GM19035 (cell line): ENCODE measurements at regions not wholly inside any gene's neighbourhood (a gene's known extent, or its start where the extent isn't known, plus 50 kb on each side); places are given as distances from the start of the nearest gene placed in this dataset.
"Not testable (repeated sequence)": the region's sequence is repeated elsewhere in the genome, so short reads cannot be mapped to it uniquely, and the experiment has no call there.

ENCODE experiments used
- ATAC-seq: cut with Tn5 transposase; IDR thresholded peaks from one replicate; pipeline ENCODE4 v1.9.1; 2021; ENCODE audit not compliant: unreplicated experiment

DNA sequence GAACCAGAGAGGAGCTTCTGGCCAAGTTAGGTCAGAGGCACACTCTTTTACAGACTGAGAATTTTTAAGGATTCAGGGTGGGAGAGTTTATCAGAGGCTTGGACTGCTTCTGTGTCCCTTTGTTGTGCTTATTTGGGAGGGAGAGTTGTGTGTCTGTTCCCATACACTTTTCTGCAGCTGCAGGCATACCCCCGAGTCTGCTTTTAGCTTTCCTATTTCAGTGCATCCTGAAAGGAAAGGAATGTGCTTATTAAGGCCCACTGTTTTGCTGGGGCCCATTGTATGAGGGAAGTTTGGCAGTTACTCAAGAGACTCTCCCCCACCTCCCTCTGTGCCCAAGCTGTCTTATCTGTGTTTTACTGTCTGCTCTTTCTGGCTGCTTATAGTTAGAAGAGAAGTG is 257.4 kb upstream of the AADAT start:
- ATAC-seq, result not testable (repeated sequence)

DNA sequence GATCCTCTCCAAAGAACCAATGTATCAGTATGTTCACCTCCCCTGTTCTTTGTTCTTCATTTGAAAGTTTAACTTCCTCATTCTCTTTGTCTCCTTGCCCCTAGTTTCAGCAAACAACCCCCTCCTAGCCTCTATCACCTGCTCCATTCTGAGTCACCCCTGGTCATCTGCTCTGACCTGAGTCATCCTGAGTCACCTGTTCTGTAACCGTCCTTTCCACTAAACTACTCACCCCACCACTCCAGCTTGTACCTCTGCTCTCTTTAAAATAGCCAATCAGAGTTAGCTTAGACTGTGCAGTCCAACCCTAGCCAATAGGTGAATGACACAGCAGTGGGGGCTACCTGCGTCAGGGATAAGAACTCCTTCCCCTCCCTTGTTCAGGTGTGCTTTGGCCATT is 249.8 kb upstream of the AADAT start:
- no peak for ATAC-seq

DNA sequence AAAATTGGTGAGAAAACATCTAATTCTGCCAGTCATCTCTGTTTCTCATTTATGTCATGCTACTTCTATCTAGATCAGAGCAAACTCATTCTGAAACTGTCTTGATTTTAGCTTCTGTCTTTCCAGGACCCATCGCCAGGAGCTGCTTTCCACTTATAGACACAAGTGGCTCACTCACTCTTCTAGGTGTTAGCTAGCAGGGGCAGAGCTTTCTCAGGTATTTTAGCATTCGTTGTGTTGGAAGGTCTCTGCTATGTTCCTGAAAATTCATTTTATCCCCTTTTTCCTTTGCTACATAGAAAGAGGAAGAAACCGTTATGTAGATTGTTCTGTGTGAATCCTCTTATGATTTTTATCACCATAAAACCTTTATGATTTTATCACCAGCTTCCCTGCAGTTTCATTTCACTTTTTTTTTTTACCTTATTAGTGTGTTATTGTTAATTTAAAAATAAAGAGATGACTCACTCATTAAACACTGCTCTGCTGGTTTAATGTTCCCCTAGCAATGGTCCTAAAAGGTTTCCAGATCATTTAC is 246.6 kb upstream of the AADAT start:
- peak; percentile 90 for ATAC-seq

DNA sequence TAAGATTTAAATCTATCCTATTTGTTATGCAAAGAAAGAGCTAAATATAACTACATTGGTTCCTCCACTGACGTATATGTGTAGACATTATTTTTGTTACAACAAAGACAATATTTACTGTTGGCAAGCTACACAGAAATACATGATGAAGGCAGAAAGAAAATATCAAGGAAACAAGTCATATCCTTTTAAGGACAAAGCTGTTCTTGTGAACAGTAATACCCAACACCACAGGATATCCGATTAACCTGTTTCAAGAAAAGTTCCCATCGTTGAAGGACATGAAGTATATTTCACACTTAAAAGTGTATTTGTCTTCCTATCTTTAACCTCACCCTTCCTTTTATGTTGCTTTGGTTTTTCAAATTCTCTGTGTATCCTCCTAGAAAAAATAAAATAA is 235.8 kb upstream of the AADAT start:
- ATAC-seq, result no peak

DNA sequence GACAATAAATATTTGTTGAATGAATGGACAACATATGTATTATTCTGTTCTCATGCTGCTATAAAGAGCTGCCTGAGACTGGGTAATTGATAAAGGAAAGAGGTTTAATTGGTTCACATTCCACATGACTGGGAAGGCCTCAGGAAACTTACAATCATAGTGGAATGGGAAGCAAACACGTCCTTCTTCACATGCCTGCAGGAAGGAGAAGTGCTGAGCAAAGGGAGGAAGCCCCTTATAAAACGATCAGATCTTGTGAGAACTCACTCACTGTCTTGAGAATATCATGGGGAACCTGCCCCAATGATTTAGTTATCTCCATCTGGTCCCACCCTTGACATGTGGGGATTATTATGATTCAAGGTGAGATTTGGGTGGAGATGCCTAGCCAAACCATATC is 233.9 kb upstream of the AADAT start:
- ATAC-seq, result no peak

DNA sequence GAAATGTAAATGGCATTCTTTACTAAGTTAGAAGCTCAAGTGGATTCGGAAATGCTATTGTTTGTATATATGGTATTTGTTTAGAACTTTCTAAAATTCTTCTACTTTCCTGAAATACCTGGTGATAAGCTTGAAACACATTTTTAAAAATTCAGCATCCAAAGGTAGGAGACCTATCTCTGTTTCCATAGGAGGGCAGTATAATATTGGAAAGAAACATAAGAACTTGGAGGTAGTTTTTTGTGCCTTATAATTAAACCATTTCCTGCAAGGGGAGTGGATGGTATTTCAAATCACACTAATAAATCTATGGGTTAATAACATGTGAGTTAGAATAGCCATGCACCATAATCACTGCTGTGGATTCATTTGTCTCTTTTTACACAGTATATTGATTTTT is 217.4 kb upstream of the AADAT start:
- no peak for ATAC-seq

DNA sequence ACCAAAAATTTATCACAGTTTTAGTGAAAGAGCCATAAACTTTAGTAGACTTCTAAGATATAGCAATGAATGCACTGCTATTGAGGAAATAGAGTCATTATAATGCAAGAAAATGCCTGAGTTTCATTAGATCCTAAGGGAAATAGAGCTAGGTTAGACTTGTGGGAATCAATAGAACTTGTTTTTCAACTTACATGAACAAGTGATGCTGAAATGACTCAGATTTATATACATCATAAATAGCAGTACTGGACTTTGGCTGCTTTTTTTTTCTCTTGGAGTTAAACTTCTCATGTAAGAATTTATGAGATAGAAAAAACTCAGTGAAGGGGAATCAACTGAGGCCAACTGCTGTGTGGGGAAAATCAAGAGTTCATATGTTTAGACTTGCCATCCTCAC is 216.5 kb upstream of the AADAT start:
- no peak for ATAC-seq

DNA sequence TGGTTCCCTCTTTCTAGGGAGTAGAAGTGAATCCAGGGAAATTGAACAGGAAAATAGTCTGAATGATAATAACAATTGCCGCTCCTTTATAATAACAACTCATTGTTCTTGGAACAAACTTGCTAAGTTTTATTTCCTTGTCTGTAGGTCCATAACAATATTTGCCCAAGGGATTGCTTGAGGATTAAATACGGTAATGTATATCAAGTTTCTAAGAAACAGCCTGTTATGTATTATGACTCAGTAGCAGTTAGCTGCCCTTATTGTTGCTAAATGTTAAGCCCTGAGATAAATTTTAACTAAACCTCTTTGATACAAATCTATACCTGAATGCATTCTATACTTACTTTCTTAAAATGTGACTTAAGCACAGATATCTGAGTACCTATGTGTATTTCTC is 215.9 kb upstream of the AADAT start:
- ATAC-seq, result no peak

DNA sequence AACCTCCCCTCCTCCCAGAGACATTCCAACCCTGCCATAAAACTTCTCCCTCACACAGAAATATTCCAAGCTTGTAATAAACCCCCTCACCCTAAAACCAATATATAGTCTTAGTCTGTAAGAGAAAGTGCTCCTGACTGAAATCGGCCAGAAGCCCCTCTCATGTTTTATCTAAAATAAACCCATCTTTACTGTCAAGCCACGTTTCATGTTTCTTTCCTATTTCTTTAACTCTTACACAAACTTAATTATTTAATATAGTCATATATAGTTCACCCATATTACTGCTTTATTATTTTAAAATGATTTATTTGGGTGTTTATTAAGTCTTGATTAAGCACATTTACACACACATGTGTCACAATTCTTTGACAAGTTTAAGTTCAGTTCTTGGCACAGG is 191.3 kb upstream of the AADAT start:
- no peak for ATAC-seq

DNA sequence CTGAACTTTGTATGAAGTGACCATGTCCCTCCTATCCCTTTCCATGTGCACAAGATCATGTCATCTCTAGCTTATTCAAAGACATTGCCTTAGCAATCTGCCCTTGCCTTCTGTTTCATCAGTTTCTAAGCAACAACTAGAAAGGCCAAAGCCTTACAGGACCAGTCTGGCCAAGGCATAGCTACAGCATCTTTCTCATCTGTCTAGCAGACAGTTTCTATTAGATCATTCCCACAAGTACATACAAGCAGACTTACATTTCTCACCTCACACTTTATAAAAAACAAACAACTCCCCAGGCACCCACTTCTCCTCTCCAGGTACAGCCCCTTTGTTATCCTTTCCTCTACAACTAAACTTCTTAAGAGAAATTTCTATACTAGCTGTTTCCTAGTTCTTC is 188.7 kb upstream of the AADAT start:
- ATAC-seq, result no peak

DNA sequence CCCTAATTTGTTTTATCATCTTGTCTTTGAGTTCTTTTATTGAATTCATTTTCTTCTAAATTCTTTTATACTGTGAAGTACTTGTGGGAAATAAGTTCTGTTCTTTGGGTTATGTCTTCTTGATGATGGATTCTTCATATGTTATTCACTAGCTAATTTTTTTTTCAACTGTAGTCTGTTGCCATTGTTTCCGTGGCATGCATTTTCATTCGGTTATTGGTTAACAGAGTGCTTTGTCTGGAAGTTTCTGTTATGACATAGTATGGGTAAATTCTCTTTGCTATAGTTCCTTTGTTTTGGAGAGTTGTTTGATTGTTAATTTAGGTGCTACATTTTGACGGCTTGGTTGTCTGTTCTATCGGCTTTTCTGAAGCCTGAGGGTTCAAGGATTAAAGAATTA is 184.9 kb upstream of the AADAT start:
- ATAC-seq, result no peak

DNA sequence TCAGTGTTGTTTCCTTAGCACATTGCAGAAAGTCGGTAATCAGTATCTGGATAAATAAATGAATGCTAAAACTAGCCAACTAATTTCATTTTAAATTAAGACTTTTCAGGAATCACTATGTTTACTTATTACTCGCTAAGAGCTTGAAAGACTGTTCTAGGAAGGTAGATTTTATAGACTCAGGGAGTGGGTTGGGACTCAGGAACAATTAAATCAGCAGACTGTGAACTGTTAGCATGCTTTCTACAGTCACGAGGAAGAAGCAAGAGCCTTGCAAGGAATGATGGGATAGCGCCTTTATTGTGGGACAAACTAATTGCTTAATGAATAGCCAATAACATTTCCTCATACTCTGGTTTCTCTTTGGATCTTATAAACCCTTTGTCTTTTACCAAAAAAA is 183.2 kb upstream of the AADAT start:
- ATAC-seq, result no peak

DNA sequence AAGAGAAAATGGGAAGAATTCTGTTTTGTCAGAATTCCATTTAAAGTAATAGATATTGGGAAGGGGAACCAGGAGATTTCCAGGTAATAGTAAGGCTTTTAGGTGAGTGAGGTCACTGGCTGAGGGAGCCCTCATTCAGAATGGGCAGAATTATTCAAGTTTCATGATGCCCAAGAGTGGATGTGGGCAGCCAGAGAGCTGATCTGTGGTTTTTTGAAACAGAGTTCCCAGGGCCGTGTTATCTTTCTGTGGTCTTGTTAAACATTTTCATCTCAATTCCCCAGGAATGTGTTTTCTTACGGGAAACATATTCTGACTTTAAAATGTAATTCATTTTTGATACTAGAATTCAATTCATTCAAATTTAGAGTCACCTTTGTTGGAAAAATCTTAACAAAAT is 182.0 kb upstream of the AADAT start:
- no peak for ATAC-seq

DNA sequence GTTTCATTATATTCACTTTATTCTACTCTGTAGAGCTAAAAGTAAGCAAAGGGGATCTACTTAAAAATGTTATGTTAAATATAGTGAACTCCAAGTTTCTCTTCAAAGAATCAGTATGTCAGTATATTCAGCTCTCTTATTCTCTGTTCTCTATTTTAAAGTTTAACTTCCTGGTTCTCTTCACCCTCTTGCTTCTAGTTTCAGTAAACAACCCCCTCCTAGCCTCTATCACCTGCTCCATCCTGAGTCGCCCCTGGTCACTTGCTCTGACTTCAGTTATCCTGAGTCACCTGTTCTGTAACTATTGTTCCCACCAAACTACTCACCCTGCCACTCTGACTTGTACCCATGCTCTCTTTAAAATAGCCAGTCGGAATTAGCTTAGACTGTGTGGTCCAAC is 180.9 kb upstream of the AADAT start:
- no peak for ATAC-seq

DNA sequence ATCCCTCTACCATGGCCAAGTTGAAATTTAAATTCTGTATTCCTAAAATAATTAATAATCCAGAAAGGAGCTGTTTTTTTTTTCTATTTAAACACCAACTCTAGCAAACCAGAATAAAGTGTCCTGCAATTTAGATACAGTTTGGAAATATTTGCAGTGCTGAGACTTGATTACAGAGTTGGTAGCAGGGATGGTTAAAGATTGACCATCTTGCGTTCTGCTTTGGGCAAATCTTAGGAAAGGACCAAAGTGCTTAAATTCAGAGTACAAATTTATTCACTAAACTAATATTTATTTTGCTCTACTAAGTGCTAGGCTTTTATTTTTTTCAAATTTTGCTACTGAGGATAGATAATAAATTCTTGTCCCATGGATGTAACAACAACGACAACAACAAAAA is 180.2 kb upstream of the AADAT start:
- ATAC-seq, result no peak

DNA sequence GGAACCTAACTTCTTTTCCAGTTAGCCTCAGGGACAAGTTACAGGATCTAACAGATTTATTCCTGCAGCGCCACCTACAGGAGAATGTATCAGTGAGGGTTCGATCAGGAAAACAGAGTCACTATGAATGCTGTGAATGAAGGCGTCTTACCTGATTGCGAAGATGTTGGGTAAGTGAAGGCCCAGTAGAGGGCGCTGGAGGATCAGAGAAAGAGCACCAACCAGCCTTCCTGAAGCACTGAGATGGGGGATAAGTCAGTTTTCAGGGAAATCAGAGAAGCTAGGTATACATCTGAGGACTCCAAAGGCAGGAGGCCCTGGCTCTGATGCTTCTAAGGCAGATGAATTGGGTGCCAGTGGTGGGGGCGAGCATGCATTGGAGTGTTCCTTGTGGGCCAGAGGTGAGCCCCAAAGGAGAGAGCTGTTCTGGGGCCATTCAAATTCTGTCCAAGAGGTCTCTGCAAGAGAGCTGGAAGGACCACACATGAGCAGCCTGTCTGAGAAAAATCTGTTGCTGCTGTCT is 169.9 kb upstream of the AADAT start:
- peak; percentile 99 for ATAC-seq

DNA sequence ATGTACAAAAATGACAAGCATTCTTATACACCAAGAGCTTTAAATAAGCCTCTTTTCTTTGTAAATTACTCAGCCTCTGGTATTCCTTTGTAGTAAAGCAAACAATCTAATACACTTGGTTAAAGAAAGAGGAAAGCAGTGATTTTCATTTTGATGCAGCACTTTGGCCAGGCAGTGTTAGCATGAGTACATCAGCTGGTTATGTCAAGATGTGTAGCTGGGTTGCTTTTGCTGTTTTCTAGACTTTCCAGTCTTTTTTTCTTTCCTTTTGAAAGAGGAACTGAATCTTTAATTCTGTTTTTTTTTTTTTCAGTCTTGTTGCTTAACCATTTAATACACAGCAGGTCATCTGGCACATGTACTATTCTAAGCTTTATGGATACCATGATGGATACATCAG is 167.1 kb upstream of the AADAT start:
- ATAC-seq, result no peak

DNA sequence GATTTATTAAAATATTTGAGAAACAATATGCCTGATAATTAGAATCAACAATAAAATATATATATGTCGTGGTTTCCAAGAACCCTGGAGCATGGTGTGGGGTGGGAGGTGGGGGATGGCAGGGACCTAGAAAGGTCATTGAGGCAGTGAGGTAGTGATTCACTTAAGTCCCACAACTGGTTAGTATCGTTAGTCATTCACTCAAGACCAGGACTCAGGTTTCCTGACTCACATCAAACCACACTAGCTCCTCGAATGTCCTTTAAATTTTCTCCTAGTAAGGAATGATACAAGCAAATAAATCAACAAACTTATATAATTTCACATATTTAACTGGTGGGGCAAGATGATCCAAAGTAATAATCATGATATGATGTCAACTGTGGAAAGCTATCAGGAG is 158.8 kb upstream of the AADAT start:
- no peak for ATAC-seq

DNA sequence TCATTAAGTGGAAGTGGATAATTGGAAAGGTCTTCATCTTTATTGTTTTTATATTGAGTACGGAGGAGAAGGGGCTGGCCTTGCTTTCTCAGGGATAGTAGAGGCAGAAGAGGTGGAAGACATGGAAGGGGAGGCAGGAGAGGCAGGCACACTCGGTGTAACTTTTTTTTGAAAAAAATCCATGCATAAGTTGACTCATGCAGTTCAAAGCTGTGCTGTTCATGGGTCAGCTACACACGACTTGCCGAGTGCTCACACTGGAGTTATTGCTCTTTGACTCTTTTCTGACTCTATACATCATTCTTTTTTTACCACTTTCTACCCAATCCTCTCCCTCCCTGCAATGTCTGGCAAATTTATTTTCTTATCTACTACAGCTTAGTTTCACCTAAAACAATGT is 158.3 kb upstream of the AADAT start:
- no peak for ATAC-seq

DNA sequence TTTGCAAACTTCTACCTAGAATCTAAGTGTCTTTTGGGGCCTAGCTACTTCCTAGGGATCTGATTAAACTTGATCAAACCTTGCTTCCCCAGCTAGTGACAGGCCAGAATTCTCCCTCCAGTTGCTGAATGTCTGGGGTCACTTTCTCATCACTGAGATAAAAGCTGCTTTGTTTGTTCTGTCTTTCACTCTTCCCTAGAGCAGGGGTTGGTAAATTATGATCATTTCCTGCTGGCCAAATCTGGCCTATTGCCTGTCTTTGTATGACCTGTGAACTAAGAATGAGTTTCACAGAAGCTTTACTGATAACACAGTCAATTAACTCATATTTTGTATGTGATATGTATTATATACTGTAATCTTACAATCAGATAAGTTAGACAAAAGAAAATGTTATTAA is 157.8 kb upstream of the AADAT start:
- no peak for ATAC-seq

DNA sequence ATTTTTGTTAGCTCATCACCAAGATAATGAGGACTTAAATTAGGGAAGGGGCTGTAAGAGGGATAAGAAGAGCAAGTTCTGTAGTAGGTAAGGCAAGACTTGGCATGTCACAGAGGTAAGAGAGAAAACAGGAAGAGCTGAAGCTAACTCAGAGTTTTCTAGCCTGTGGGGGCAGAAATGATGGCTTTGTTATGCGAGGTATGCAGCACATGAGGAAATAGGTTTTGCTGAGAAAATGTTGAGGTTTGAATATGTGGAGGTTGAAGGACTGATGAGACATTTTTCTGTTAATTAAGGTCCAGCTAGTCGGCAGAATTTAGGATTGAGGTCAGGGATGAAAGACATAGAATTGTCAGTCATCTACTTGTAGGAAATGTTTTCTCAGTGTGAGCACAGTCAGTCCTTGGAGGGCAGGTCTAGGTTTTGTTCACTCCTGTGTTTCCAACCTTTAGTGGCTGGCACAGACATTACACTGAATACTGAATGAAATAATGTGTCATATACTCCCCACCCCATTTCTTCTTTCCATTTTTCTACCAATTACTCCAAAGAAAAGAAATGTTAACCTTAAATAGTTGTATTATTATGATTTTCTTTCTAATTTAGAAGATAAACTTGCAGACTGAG is 154.0 kb upstream of the AADAT start:
- ATAC-seq, result no peak

DNA sequence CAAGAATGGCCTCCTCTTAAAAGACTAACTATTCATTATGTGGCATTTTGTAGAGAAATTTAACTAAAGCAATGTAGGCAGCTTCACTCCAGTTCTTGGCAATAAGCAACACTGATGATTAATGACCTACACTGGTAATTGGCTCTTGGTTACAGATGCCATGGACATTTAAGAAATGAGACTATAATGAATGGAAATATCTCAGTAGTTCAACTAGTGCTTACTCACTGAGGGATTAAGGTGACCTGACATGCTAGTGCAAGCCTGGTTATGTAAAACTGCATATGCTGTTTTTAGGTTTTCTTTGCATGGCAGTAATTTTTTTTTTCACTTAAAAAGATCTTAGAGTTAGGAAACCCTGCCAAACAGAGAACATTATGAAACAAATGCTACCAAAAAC is 152.7 kb upstream of the AADAT start:
- ATAC-seq, result no peak

DNA sequence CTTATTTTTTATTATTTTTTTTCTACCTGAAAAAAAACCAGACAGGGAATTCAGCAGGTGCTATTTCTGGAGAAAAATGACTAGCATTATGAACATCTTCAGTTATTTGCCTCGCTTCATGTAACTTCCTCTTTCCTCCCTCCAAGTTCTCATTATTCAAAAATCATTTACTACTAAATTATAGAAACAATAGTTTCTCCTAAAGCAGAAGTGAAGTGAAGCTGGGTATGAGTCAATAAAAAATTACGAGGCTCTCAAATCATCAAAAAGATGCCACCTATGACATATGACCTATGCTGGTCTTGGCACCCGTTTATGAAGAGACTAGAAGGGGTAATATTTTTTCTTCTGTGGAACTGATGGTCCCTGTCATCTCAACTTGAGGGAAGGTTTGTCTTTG is 145.0 kb upstream of the AADAT start:
- no peak for ATAC-seq
